ENCODE measurements at regions not wholly inside any gene's neighbourhood (a gene's known extent, or its start where the extent isn't known, plus 50 kb on each side); places are given as distances from the start of the nearest gene placed in this dataset.
"Not testable (repeated sequence)": the region's sequence is repeated elsewhere in the genome, so short reads cannot be mapped to it uniquely, and the experiment has no call there.

- Histone ChIP-seq H3K4me3 (ENCODE audit: low read length) (no peak overlapping the region), H3K9me3 (ENCODE audit: control insufficient read depth, low read length) (no peaks in the 10 kb centered on the region), H3K4me1 (ENCODE audit: control insufficient read depth, insufficient read depth, low read length) (no peaks in the 10 kb centered on the region), H3K36me3 (ENCODE audit: control insufficient read depth, insufficient read depth, low read length, severe bottlenecking) (no peaks in the 10 kb centered on the region), H3K9ac (ENCODE audit: low read length) (no peak overlapping the region), H3K27me3 (replicated peaks; ENCODE audit: control insufficient read depth, insufficient read depth, low read length) (no peaks in the 10 kb centered on the region)
- no peak for DNase-seq (ENCODE audit: low read depth)
Measured at GRCh38 chr7:17095931-17096330, 202.5 kb upstream of the AHR start.

DNA sequence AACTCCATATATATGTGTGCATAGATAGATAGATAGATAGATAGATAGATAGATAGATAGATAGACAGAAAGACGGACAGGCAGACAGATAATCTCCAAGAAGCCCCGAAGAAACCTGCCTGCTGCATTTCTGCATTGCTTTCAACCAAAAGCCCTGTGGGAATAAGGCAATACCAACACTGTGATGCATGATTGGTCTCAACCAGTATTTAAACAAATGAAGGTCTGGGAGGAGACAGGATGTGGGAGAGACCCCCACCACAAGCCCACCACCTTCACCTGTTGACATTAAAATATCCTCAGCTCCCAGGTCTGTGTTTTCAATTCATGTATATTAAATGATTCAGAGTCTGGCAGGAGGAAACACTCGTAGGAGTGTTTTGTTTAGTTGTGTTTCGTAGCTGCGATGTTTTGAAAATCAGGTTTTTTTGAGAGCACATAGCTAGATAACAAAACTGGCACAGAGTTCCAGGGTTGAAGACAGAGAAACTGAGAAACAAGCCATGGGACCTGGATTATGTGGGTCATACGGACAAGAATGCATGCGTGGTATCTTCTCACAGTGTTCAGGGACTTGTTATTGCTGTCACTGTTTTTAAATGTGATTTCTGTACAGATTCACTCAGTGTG lies 200.7 kb upstream of the AHR start:
- H3K4me1 ChIP-seq (ENCODE audit: control insufficient read depth, insufficient read depth, low read length) = no peaks in the 10 kb centered on the region
- no peak for DNase-seq (ENCODE audit: low read depth)
- H3K9me3 ChIP-seq (ENCODE audit: control insufficient read depth, low read length) = no peaks in the 10 kb centered on the region
- no peak overlapping the region for H3K9ac ChIP-seq (ENCODE audit: low read length)
- H3K4me3 ChIP-seq (ENCODE audit: low read length) = no peak overlapping the region
- H3K36me3 ChIP-seq (ENCODE audit: control insufficient read depth, insufficient read depth, low read length, severe bottlenecking) = no peaks in the 10 kb centered on the region
- no peaks in the 10 kb centered on the region for H3K27me3 ChIP-seq (replicated peaks; ENCODE audit: control insufficient read depth, insufficient read depth, low read length)

DNA sequence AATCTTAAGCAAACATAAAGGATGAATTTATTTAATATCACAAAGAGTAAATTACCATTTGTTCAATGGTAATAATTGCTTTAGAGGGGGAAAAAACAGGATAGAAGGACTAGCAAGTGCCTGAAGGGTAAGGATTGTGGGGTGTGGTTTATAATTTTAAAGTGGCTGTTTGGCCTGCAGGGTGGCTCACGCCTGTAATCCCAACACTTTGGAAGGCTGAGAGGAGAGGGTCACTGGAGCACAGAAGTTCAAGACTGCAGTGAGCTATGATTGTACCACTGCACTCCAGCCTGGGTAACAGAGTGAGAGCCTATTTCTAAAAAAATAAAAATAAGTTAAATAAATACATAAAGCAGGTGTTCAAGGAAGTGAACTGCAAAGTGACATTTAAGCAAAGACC lies 199.9 kb upstream of the AHR start:
- no peak overlapping the region for H3K4me3 ChIP-seq (ENCODE audit: low read length)
- H3K9me3 ChIP-seq (ENCODE audit: control insufficient read depth, low read length) = no peaks in the 10 kb centered on the region
- no peaks in the 10 kb centered on the region for H3K4me1 ChIP-seq (ENCODE audit: control insufficient read depth, insufficient read depth, low read length)
- no peak for DNase-seq (ENCODE audit: low read depth)
- H3K36me3 ChIP-seq (ENCODE audit: control insufficient read depth, insufficient read depth, low read length, severe bottlenecking) = no peaks in the 10 kb centered on the region
- no peak overlapping the region for H3K9ac ChIP-seq (ENCODE audit: low read length)
- H3K27me3 ChIP-seq (replicated peaks; ENCODE audit: control insufficient read depth, insufficient read depth, low read length) = no peaks in the 10 kb centered on the region

DNA sequence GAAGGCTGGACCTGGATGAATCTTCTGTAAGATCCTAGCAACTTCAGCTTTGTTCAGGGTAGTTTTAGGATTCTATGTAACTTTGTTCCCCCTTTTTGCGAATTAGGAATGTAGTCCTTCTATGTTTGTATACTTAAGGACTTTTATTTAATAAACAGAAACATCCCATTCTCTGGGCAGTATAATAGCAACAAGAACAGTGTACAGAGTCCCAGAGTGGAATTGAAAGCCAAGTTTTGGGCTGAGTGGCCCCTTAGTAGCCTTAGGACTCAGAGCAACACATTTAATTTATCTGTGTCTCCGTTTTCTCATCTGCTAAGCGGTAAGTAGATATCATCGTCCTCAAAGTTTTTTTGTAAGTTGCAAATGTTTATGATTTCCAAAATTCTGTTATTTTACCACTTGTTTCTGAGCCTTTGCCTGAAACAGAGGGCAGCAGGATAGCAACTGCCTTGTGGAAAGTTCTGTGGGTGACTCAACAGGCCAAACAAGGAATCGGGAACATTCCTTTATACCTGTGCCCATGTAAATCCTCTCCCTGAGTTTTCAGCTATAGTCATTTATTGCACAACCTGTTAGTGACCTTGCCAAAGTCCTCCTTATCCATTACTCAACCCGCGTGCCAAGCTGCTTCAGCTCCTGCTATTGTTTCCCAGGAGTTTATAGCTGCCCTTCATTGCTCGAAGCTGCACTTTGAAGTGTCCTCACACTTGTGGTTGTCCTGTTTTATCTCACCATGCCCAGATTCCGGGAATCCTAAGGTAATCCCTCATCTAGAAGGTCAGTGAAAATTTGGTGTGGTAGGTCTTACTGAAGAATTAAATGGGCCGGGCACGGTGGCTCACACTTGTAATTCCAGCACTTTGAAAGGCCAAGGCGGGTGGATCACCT lies 199.1 kb upstream of the AHR start:
- DNase-seq (ENCODE audit: low read depth) = peak; percentile 35
- no peaks in the 10 kb centered on the region for H3K9me3 ChIP-seq (ENCODE audit: control insufficient read depth, low read length)
- H3K4me1 ChIP-seq (ENCODE audit: control insufficient read depth, insufficient read depth, low read length) = no peaks in the 10 kb centered on the region
- H3K9ac ChIP-seq (ENCODE audit: low read length) = no peak overlapping the region
- no peak overlapping the region for H3K4me3 ChIP-seq (ENCODE audit: low read length)
- no peaks in the 10 kb centered on the region for H3K36me3 ChIP-seq (ENCODE audit: control insufficient read depth, insufficient read depth, low read length, severe bottlenecking)
- H3K27me3 ChIP-seq (replicated peaks; ENCODE audit: control insufficient read depth, insufficient read depth, low read length) = no peaks in the 10 kb centered on the region

DNA sequence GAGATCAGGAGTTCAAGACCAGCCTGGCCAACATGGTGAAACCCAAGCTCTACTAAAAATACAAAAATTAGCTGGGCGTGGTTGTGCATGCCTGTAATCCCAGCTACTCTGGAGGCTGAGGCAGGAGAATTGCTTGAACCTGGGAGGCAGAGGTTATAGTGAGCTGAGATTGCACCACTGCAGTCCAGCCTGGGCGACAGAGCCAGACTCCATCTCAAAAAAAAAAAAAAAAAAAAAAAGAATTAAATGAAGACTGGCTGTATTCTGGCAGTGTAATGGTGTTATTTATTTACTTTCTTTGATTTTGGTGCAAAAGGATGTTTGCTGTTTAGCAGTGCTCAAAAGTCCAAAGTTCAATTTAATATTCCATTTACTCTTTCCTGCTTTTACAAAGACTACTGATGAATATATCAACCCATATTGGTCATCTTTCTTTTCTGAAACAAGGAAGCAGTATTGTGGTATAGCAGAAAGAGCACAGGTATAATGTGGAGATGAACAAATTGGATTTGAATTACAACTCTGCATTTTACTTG lies 198.4 kb upstream of the AHR start:
- H3K27me3 ChIP-seq (replicated peaks; ENCODE audit: control insufficient read depth, insufficient read depth, low read length); DNase-seq (ENCODE audit: low read depth); H3K4me1 ChIP-seq (ENCODE audit: control insufficient read depth, insufficient read depth, low read length); H3K9me3 ChIP-seq (ENCODE audit: control insufficient read depth, low read length); H3K36me3 ChIP-seq (ENCODE audit: control insufficient read depth, insufficient read depth, low read length, severe bottlenecking); H3K9ac ChIP-seq (ENCODE audit: low read length); H3K4me3 ChIP-seq (ENCODE audit: low read length): not testable (repeated sequence)

GRCh38 chr7:17101207-17101696 lies 197.2 kb upstream of the AHR start:
- H3K9ac ChIP-seq (ENCODE audit: low read length) = no peak overlapping the region

DNA sequence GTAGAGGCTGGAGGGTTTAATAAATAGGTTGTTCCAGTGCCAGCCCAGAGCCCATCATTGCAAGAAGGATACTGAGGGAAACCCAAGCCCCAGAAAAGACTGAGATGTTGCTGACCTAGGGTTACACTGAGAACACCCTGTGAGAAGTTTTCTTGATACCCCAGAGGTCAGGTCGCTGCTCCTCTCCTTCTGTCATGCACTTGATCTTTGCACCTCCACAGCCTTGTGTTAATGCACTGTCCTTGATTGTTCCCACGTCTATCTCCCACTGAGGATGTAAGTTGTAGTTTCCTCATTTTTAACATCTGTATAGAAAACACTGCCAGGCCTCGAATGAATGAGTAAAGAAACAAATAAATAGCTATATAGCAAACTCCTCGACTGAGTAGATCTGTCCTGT lies 195.3 kb upstream of the AHR start:
- Histone ChIP-seq H3K9me3 (ENCODE audit: control insufficient read depth, low read length) (no peaks in the 10 kb centered on the region), H3K4me3 (ENCODE audit: low read length) (no peak overlapping the region), H3K4me1 (ENCODE audit: control insufficient read depth, insufficient read depth, low read length) (no peaks in the 10 kb centered on the region), H3K36me3 (ENCODE audit: control insufficient read depth, insufficient read depth, low read length, severe bottlenecking) (no peaks in the 10 kb centered on the region), H3K27me3 (replicated peaks; ENCODE audit: control insufficient read depth, insufficient read depth, low read length) (no peaks in the 10 kb centered on the region), H3K9ac (ENCODE audit: low read length) (no peak overlapping the region)
- DNase-seq (ENCODE audit: low read depth) = no peak

More at GRCh38 chr7:17101207-17101696, 197.2 kb upstream of the AHR start:
- Histone ChIP-seq H3K27me3 (replicated peaks; ENCODE audit: control insufficient read depth, insufficient read depth, low read length) (no peaks in the 10 kb centered on the region), H3K9me3 (ENCODE audit: control insufficient read depth, low read length) (no peaks in the 10 kb centered on the region), H3K4me1 (ENCODE audit: control insufficient read depth, insufficient read depth, low read length) (no peaks in the 10 kb centered on the region), H3K4me3 (ENCODE audit: low read length) (no peak overlapping the region), H3K36me3 (ENCODE audit: control insufficient read depth, insufficient read depth, low read length, severe bottlenecking) (no peaks in the 10 kb centered on the region)
- DNase-seq (ENCODE audit: low read depth) = no peak

GRCh38 chr7:17103984-17104383 lies 194.5 kb upstream of the AHR start:
- no peak for DNase-seq (ENCODE audit: low read depth)
- H3K4me1 ChIP-seq (ENCODE audit: control insufficient read depth, insufficient read depth, low read length) = no peaks in the 10 kb centered on the region

DNA sequence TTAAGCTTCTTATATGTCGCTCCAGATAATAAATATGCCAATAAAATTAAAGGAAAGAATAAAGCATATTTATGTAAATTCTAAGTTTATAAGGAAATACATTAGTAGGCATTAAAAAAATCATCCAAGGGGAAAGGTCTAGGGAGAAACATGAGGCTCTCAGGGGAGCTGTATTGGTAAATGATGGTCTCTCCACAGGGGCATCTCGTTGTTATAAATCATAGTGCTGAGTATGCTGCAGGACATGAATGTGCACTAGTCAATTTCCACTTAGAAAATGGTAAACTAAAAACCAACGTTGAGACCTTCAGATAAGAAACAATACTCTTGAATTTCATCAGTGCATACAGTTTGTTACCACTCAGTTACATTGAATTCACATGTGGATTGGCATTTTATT lies 194.0 kb upstream of the AHR start:
- no peak for DNase-seq (ENCODE audit: low read depth)
- Histone ChIP-seq H3K4me3 (ENCODE audit: low read length) (no peak overlapping the region), H3K9ac (ENCODE audit: low read length) (no peak overlapping the region), H3K36me3 (ENCODE audit: control insufficient read depth, insufficient read depth, low read length, severe bottlenecking) (no peaks in the 10 kb centered on the region), H3K9me3 (ENCODE audit: control insufficient read depth, low read length) (no peaks in the 10 kb centered on the region), H3K4me1 (ENCODE audit: control insufficient read depth, insufficient read depth, low read length) (no peaks in the 10 kb centered on the region), H3K27me3 (replicated peaks; ENCODE audit: control insufficient read depth, insufficient read depth, low read length) (no peaks in the 10 kb centered on the region)

More at GRCh38 chr7:17103984-17104383, 194.5 kb upstream of the AHR start:
- no peaks in the 10 kb centered on the region for H3K27me3 ChIP-seq (replicated peaks; ENCODE audit: control insufficient read depth, insufficient read depth, low read length)
- no peaks in the 10 kb centered on the region for H3K36me3 ChIP-seq (ENCODE audit: control insufficient read depth, insufficient read depth, low read length, severe bottlenecking)
- no peak overlapping the region for H3K4me3 ChIP-seq (ENCODE audit: low read length)
- no peaks in the 10 kb centered on the region for H3K9me3 ChIP-seq (ENCODE audit: control insufficient read depth, low read length)
- no peak overlapping the region for H3K9ac ChIP-seq (ENCODE audit: low read length)

- H3K27me3 ChIP-seq (replicated peaks; ENCODE audit: control insufficient read depth, insufficient read depth, low read length) = no peaks in the 10 kb centered on the region
- no peaks in the 10 kb centered on the region for H3K36me3 ChIP-seq (ENCODE audit: control insufficient read depth, insufficient read depth, low read length, severe bottlenecking)
- H3K9ac ChIP-seq (ENCODE audit: low read length) = no peak overlapping the region
- peaks cover 3% of the 10 kb centered on the region for H3K4me1 ChIP-seq (ENCODE audit: control insufficient read depth, insufficient read depth, low read length)
- DNase-seq (ENCODE audit: low read depth) = no peak
- no peaks in the 10 kb centered on the region for H3K9me3 ChIP-seq (ENCODE audit: control insufficient read depth, low read length)
- H3K4me3 ChIP-seq (ENCODE audit: low read length) = no peak overlapping the region
Measured at GRCh38 chr7:17105701-17106100, 192.8 kb upstream of the AHR start.

DNA sequence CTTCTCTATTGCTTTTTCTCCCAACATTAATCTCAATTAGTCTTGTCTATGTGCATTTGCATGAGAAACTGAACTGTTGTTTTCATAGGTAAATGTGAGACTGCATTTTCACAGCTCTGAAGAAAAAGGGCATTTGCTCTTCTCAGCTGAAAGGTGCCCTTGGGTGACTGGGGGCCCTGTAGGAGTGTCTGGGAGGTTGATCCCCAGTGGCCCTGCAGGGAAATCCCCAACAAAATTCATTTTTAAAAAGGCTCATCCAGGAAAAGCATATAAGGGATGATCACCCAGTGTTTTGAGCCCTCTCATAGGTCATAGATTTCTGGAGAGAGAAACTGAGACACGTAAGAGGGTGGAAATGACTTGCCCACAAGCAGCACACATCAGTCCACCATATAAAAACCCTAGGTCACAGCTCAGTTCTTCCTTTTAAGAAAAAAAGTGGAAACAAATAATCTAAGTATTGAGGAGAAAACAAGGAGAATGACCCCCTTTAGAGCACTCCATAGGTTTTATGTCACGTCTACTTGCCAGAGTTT lies 190.3 kb upstream of the AHR start:
- H3K9ac ChIP-seq (ENCODE audit: low read length) = no peak overlapping the region
- H3K9me3 ChIP-seq (ENCODE audit: control insufficient read depth, low read length) = no peaks in the 10 kb centered on the region
- peaks cover 3% of the 10 kb centered on the region for H3K4me1 ChIP-seq (ENCODE audit: control insufficient read depth, insufficient read depth, low read length)
- DNase-seq (ENCODE audit: low read depth) = no peak
- no peaks in the 10 kb centered on the region for H3K36me3 ChIP-seq (ENCODE audit: control insufficient read depth, insufficient read depth, low read length, severe bottlenecking)
- no peaks in the 10 kb centered on the region for H3K27me3 ChIP-seq (replicated peaks; ENCODE audit: control insufficient read depth, insufficient read depth, low read length)
- no peak overlapping the region for H3K4me3 ChIP-seq (ENCODE audit: low read length)

Data from adipocyte (in vitro differentiated cells).